ENCODE measurements at regions not wholly inside any gene's neighbourhood (a gene's known extent, or its start where the extent isn't known, plus 50 kb on each side); places are given as distances from the start of the nearest gene placed in this dataset.
"Not testable (repeated sequence)": the region's sequence is repeated elsewhere in the genome, so short reads cannot be mapped to it uniquely, and the experiment has no call there.

- DNase-seq: not testable (repeated sequence)
These were observed 102.6 kb upstream of the OTOS start for GRCh38 chr2:240243049-240243448.

GRCh38 chr2:240244543-240244942 lies 104.1 kb upstream of the OTOS start:
- no peak for DNase-seq

- DNase-seq: no peak
These were observed 104.7 kb upstream of the OTOS start for GRCh38 chr2:240245184-240245583.

- no peak for DNase-seq
These were observed 105.2 kb upstream of the OTOS start for GRCh38 chr2:240245706-240246105.

- no peak for DNase-seq
These were observed 105.8 kb upstream of the OTOS start for GRCh38 chr2:240246173-240246820.

- no peak for DNase-seq
These were observed 106.9 kb upstream of the OTOS start for GRCh38 chr2:240247241-240247867.

GRCh38 chr2:240247868-240248720 lies 107.6 kb upstream of the OTOS start:
- no peak for DNase-seq

- DNase-seq: no peak
These were observed 108.4 kb upstream of the OTOS start for GRCh38 chr2:240248721-240249422.

- no peak for DNase-seq
These were observed 109.1 kb upstream of the OTOS start for GRCh38 chr2:240249423-240250149.

GRCh38 chr2:240250150-240250984 lies 109.9 kb upstream of the OTOS start:
- DNase-seq: no peak

- no peak for DNase-seq
These were observed 110.8 kb upstream of the OTOS start for GRCh38 chr2:240250985-240251847.

GRCh38 chr2:240251848-240252190 lies 111.4 kb upstream of the OTOS start:
- no peak for DNase-seq

GRCh38 chr2:240252191-240252871 lies 111.9 kb upstream of the OTOS start:
- DNase-seq: no peak

GRCh38 chr2:240252872-240253511 lies 112.5 kb upstream of the OTOS start:
- DNase-seq: no peak

- DNase-seq: no peak
These were observed 113.2 kb upstream of the OTOS start for GRCh38 chr2:240253583-240254145.

GRCh38 chr2:240254337-240255164 lies 114.1 kb upstream of the OTOS start:
- DNase-seq: no peak

GRCh38 chr2:240255165-240255491 lies 114.7 kb upstream of the OTOS start:
- no peak for DNase-seq

Measured in NCI-H2227 treated with DMSO at 0.1 percent for 48 hours (cell line).